ENCODE measurements at regions not wholly inside any gene's neighbourhood (a gene's known extent, or its start where the extent isn't known, plus 50 kb on each side); places are given as distances from the start of the nearest gene placed in this dataset.

GRCh38 chr13:38045278-38046048, 175.9 kb upstream of the TRPC4 start:
- in situ Hi-C loops (cut with HindIII; ENCODE audit: low pct_unique_long_range_greater_than_20kb, low sequenced_read_pairs): no loop called here
- peak; percentile 70 for DNase-seq (ENCODE audit: low read depth, low spot score)

GRCh38 chr13:38044067-38044466, 174.5 kb upstream of the TRPC4 start:
- in situ Hi-C loops (cut with HindIII; ENCODE audit: low pct_unique_long_range_greater_than_20kb, low sequenced_read_pairs): no loop called here
- no peak for DNase-seq (ENCODE audit: low read depth, low spot score)

GRCh38 chr13:38042771-38043170, 173.2 kb upstream of the TRPC4 start:
- in situ Hi-C loops (cut with HindIII; ENCODE audit: low pct_unique_long_range_greater_than_20kb, low sequenced_read_pairs): no loop called here
- no peak for DNase-seq (ENCODE audit: low read depth, low spot score)

GRCh38 chr13:38024431-38024830, 154.9 kb upstream of the TRPC4 start:
- in situ Hi-C loops (cut with HindIII; ENCODE audit: low pct_unique_long_range_greater_than_20kb, low sequenced_read_pairs): no loop called here
- no peak for DNase-seq (ENCODE audit: low read depth, low spot score)

GRCh38 chr13:38017320-38017719, 147.7 kb upstream of the TRPC4 start:
- in situ Hi-C loops (cut with HindIII; ENCODE audit: low pct_unique_long_range_greater_than_20kb, low sequenced_read_pairs): no loop called here
- DNase-seq (ENCODE audit: low read depth, low spot score): no peak

- in situ Hi-C loops (cut with HindIII; ENCODE audit: low pct_unique_long_range_greater_than_20kb, low sequenced_read_pairs): no loop called here
- no peak for DNase-seq (ENCODE audit: low read depth, low spot score)
Measured at GRCh38 chr13:38013676-38014075, 144.1 kb upstream of the TRPC4 start.

GRCh38 chr13:38012096-38012495, 142.5 kb upstream of the TRPC4 start:
- in situ Hi-C loops (cut with HindIII; ENCODE audit: low pct_unique_long_range_greater_than_20kb, low sequenced_read_pairs): no loop called here
- no peak for DNase-seq (ENCODE audit: low read depth, low spot score)

- DNase-seq (ENCODE audit: low read depth, low spot score): no peak
Measured at GRCh38 chr13:38008636-38009035, 139.1 kb upstream of the TRPC4 start.

GRCh38 chr13:38002606-38003005, 133.0 kb upstream of the TRPC4 start:
- in situ Hi-C loops (cut with HindIII; ENCODE audit: low pct_unique_long_range_greater_than_20kb, low sequenced_read_pairs): no loop called here
- DNase-seq (ENCODE audit: low read depth, low spot score): no peak

More at GRCh38 chr13:38008636-38009035, 139.1 kb upstream of the TRPC4 start:
- in situ Hi-C loops (cut with HindIII; ENCODE audit: low pct_unique_long_range_greater_than_20kb, low sequenced_read_pairs): no loop called here

- DNase-seq (ENCODE audit: low read depth, low spot score): no peak
- in situ Hi-C loops (cut with HindIII; ENCODE audit: low pct_unique_long_range_greater_than_20kb, low sequenced_read_pairs): no loop called here
Measured at GRCh38 chr13:37997641-37998040, 128.1 kb upstream of the TRPC4 start.

- in situ Hi-C loops (cut with HindIII; ENCODE audit: low pct_unique_long_range_greater_than_20kb, low sequenced_read_pairs): no loop called here
- no peak for DNase-seq (ENCODE audit: low read depth, low spot score)
Measured at GRCh38 chr13:37995092-37995491, 125.5 kb upstream of the TRPC4 start.

- in situ Hi-C loops (cut with HindIII; ENCODE audit: low pct_unique_long_range_greater_than_20kb, low sequenced_read_pairs): no loop called here
- no peak for DNase-seq (ENCODE audit: low read depth, low spot score)
Measured at GRCh38 chr13:37986811-37987210, 117.2 kb upstream of the TRPC4 start.

GRCh38 chr13:37985281-37985680, 115.7 kb upstream of the TRPC4 start:
- in situ Hi-C loops (cut with HindIII; ENCODE audit: low pct_unique_long_range_greater_than_20kb, low sequenced_read_pairs): no loop called here
- no peak for DNase-seq (ENCODE audit: low read depth, low spot score)

- peak; percentile 53 for DNase-seq (ENCODE audit: low read depth, low spot score)
- in situ Hi-C loops (cut with HindIII; ENCODE audit: low pct_unique_long_range_greater_than_20kb, low sequenced_read_pairs): no loop called here
Measured at GRCh38 chr13:37984357-37984756, 114.8 kb upstream of the TRPC4 start.

- no peak for DNase-seq (ENCODE audit: low read depth, low spot score)
- in situ Hi-C loops (cut with HindIII; ENCODE audit: low pct_unique_long_range_greater_than_20kb, low sequenced_read_pairs): no loop called here
Measured at GRCh38 chr13:37981932-37982331, 112.4 kb upstream of the TRPC4 start.

GRCh38 chr13:37978680-37979079, 109.1 kb upstream of the TRPC4 start:
- in situ Hi-C loops (cut with HindIII; ENCODE audit: low pct_unique_long_range_greater_than_20kb, low sequenced_read_pairs): no loop called here
- no peak for DNase-seq (ENCODE audit: low read depth, low spot score)

GRCh38 chr13:37968555-37968954, 99.0 kb upstream of the TRPC4 start:
- DNase-seq (ENCODE audit: low read depth, low spot score): no peak
- in situ Hi-C loops (cut with HindIII; ENCODE audit: low pct_unique_long_range_greater_than_20kb, low sequenced_read_pairs): no loop called here

GRCh38 chr13:37966266-37966665, 96.7 kb upstream of the TRPC4 start:
- DNase-seq (ENCODE audit: low read depth, low spot score): no peak
- in situ Hi-C loops (cut with HindIII; ENCODE audit: low pct_unique_long_range_greater_than_20kb, low sequenced_read_pairs): no loop called here

GRCh38 chr13:37960427-37960826, 90.9 kb upstream of the TRPC4 start:
- DNase-seq (ENCODE audit: low read depth, low spot score): peak; percentile 27
- in situ Hi-C loops (cut with HindIII; ENCODE audit: low pct_unique_long_range_greater_than_20kb, low sequenced_read_pairs): no loop called here

GRCh38 chr13:37959284-37959683, 89.7 kb upstream of the TRPC4 start:
- in situ Hi-C loops (cut with HindIII; ENCODE audit: low pct_unique_long_range_greater_than_20kb, low sequenced_read_pairs): no loop called here
- no peak for DNase-seq (ENCODE audit: low read depth, low spot score)
